ENCODE measurements at regions not wholly inside any gene's neighbourhood (a gene's known extent, or its start where the extent isn't known, plus 50 kb on each side); places are given as distances from the start of the nearest gene placed in this dataset.
"Not testable (repeated sequence)": the region's sequence is repeated elsewhere in the genome, so short reads cannot be mapped to it uniquely, and the experiment has no call there.

GRCh38 chr7:57740126-57740525 lies 290.1 kb downstream of the ZNF716 start:
- ATAC-seq (ENCODE audit: low read depth); H3K27ac Mint-ChIP-seq; H3K4me3 Mint-ChIP-seq; DNase-seq; POLR2A ChIA-PET; H3K36me3 Mint-ChIP-seq; H3K4me1 Mint-ChIP-seq; H3K9me3 Mint-ChIP-seq; H3K27me3 Mint-ChIP-seq: not testable (repeated sequence)

GRCh38 chr7:57769131-57769530 lies 319.2 kb downstream of the ZNF716 start:
- no peaks in the 10 kb centered on the region for H3K27me3 Mint-ChIP-seq
- no peak for ATAC-seq (ENCODE audit: low read depth)
- no peak for DNase-seq
- H3K4me1 Mint-ChIP-seq = no peaks in the 10 kb centered on the region
- H3K27ac Mint-ChIP-seq = no peak overlapping the region
- POLR2A ChIA-PET = no interaction called here
- no peak overlapping the region for H3K4me3 Mint-ChIP-seq
- H3K9me3 Mint-ChIP-seq = peaks cover 10% of the 10 kb centered on the region
- H3K36me3 Mint-ChIP-seq = no peaks in the 10 kb centered on the region

DNA sequence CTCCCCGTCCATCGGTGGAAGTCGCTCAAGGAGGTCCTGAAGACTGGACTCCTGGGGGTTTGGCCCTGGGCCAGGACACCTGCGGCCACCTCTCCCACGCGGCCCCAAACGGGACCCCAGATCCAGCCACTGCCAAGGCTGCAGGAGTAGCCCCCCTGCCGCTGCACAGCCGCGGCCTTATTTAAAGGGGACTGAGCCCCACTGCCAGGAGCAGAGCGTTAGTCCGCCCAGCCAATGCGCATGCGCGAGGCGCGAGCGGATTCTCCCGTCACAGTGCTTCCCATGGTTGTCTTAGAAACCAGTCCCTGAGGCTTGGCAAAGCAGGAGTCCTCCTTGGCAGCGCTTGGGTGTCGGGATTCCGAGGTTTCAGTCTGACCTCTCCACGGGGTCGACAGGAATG lies 320.0 kb downstream of the ZNF716 start:
- no peak for DNase-seq
- ATAC-seq (ENCODE audit: low read depth) = no peak
- no peaks in the 10 kb centered on the region for H3K4me1 Mint-ChIP-seq

GRCh38 chr7:57772126-57772924 lies 322.3 kb downstream of the ZNF716 start:
- Mint-ChIP-seq H3K36me3 (peaks cover 2% of the 10 kb centered on the region), H3K27me3 (no peaks in the 10 kb centered on the region), H3K4me3 (no peak overlapping the region), H3K9me3 (peaks cover 13% of the 10 kb centered on the region), H3K4me1 (no peaks in the 10 kb centered on the region), H3K27ac (no peak overlapping the region)
- POLR2A ChIA-PET = no interaction called here
- DNase-seq (no peak), ATAC-seq (ENCODE audit: low read depth) (no peak)

More for the DNA sequence above, 320.0 kb downstream of the ZNF716 start:
- POLR2A ChIA-PET = no interaction called here
- Mint-ChIP-seq H3K9me3 (peaks cover 10% of the 10 kb centered on the region), H3K27ac (no peak overlapping the region), H3K4me3 (no peak overlapping the region), H3K27me3 (no peaks in the 10 kb centered on the region), H3K36me3 (no peaks in the 10 kb centered on the region)

- DNase-seq = no peak
- ATAC-seq (ENCODE audit: low read depth) = no peak
- no peak overlapping the region for H3K27ac Mint-ChIP-seq
Measured at GRCh38 chr7:57774300-57774699, 324.3 kb downstream of the ZNF716 start.

DNA sequence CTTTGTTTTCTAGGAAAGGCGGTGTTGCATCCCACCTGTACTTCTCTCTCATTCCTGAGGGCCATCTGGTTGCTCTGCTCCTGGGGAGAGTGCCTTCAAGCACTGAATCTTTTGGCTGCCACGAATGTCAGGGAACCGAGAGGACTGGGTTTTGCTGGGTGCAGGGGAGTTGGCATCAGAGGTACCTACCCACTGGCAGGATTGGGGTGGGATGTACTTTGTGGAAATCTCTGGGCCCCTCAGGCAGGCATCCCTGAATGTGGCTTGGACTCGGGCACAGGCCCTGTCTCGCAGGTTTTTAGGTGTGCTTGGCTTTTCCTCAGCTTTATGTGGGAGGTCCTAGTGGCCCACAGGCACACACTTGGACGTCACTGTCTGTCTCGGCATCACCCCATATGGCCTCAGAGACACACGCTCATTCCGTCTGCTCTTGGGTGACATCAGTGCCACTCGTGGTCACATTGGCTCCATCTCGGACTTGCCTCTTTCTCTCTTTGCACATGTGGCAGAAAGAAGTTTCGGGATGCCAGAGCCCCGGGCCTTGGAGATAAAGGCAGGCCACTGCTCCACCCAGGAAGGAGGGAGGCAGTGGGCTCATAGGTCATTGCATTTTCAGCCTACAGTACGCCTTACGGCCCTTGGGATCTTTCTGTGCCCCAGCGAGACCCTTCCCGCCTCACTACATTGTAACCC lies 325.6 kb downstream of the ZNF716 start:
- peaks cover 19% of the 10 kb centered on the region for H3K9me3 Mint-ChIP-seq
- DNase-seq (no peak), ATAC-seq (ENCODE audit: low read depth) (no peak)
- no peaks in the 10 kb centered on the region for H3K4me1 Mint-ChIP-seq
- no peak overlapping the region for H3K27ac Mint-ChIP-seq
- POLR2A ChIA-PET = no interaction called here
- no peak overlapping the region for H3K4me3 Mint-ChIP-seq
- no peaks in the 10 kb centered on the region for H3K27me3 Mint-ChIP-seq
- peaks cover 2% of the 10 kb centered on the region for H3K36me3 Mint-ChIP-seq

More at GRCh38 chr7:57774300-57774699, 324.3 kb downstream of the ZNF716 start:
- no peaks in the 10 kb centered on the region for H3K4me1 Mint-ChIP-seq
- H3K36me3 Mint-ChIP-seq = peaks cover 2% of the 10 kb centered on the region
- peaks cover 16% of the 10 kb centered on the region for H3K9me3 Mint-ChIP-seq
- no peak overlapping the region for H3K4me3 Mint-ChIP-seq
- POLR2A ChIA-PET = no interaction called here
- no peaks in the 10 kb centered on the region for H3K27me3 Mint-ChIP-seq

DNA sequence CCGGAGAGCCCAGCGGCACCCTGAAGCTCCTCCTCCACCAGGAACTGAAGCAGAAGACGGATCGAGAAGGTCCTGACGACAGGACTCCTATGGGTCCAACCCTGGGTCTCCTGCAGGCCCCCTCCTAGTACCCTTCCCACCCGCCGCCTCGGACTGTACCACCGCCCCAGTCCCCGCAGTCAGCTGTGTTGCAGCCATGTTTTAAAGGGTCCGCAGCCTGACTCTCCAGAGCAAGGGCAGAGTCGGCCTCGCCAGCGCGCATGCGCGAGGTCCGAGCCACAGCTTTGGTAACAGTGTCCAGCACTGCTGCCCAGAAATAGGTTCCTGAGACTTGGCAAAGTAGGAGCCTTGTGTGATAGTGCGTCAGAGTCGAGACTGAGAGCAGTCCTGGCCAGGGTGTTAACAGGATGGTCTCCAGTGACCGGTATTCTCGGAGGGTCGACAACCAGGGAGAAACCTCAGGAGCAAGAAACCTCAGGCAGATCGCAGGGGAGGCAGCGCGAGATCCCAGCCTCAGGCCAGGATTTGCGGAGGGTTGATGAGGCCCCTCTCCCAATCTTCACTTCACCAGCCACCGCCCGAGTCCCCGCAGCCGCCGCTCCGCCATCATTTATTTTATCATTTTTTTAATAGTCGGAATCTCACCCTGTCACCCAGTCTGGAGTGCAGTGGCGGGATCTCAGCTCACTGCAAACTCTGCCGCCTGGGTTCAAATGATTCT lies 326.3 kb downstream of the ZNF716 start:
- H3K27me3 Mint-ChIP-seq; H3K36me3 Mint-ChIP-seq; H3K4me1 Mint-ChIP-seq; POLR2A ChIA-PET; ATAC-seq (ENCODE audit: low read depth); H3K27ac Mint-ChIP-seq; H3K4me3 Mint-ChIP-seq; DNase-seq: not testable (repeated sequence)
- H3K9me3 Mint-ChIP-seq = peaks cover 16% of the 10 kb centered on the region

GRCh38 chr7:57789130-57789529 lies 339.2 kb downstream of the ZNF716 start:
- H3K27ac Mint-ChIP-seq = no peak overlapping the region
- DNase-seq (no peak), ATAC-seq (ENCODE audit: low read depth) (no peak)
- H3K4me1 Mint-ChIP-seq = no peaks in the 10 kb centered on the region
- H3K4me3 Mint-ChIP-seq = no peak overlapping the region
- peaks cover 9% of the 10 kb centered on the region for H3K9me3 Mint-ChIP-seq
- POLR2A ChIA-PET = no interaction called here
- no peaks in the 10 kb centered on the region for H3K27me3 Mint-ChIP-seq
- no peaks in the 10 kb centered on the region for H3K36me3 Mint-ChIP-seq

DNA sequence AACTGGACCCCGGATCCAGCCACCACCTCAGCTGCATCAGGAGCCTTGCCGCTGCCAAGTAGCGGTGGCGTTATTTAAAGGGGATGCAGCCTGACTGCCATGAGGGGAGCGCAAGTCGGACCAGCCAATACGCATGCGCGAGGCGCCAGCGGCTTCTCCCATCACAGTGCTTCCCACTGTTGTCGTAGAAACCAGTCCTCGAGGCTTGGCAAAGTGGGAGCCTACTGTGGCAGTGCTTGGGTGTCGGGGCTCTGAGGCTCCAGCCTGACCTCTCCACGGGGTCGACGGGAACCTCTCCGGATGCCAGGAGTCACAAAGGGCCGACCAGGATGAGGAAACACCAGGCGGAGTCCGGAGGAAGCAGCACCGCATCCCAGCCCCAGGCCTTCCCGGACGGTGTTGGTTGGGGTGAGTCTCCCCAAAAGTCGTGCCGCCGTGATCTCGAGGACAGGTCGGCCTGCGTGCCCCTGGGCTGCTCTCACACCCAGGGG lies 369.6 kb downstream of the ZNF716 start:
- Mint-ChIP-seq H3K27ac (no peak overlapping the region), H3K4me1 (no peaks in the 10 kb centered on the region), H3K27me3 (no peaks in the 10 kb centered on the region), H3K4me3 (no peak overlapping the region), H3K36me3 (no peaks in the 10 kb centered on the region), H3K9me3 (peaks cover 12% of the 10 kb centered on the region)
- POLR2A ChIA-PET = no interaction called here
- DNase-seq (no peak), ATAC-seq (ENCODE audit: low read depth) (no peak)

DNA sequence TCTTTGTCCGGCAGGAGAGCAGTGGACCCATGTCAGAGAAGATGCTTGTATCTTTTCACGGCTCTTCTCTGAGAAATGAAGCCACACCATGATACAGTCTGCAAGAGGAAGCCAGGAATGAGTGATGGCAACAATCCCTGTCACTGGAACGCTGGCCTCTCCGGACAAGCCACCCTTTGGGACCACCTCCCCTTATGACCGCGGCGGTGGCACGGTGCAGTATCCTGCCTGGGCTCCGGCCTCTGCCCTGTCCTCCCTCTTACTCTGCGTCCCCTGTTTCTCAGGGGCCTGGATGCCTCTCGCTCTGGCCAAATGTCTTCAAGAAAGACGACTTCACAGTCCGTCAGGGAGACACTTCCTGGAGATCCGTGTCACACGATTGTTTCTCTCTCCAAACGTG lies 370.5 kb downstream of the ZNF716 start:
- Mint-ChIP-seq H3K27me3 (no peaks in the 10 kb centered on the region), H3K9me3 (peaks cover 12% of the 10 kb centered on the region)
- DNase-seq = no peak

DNA sequence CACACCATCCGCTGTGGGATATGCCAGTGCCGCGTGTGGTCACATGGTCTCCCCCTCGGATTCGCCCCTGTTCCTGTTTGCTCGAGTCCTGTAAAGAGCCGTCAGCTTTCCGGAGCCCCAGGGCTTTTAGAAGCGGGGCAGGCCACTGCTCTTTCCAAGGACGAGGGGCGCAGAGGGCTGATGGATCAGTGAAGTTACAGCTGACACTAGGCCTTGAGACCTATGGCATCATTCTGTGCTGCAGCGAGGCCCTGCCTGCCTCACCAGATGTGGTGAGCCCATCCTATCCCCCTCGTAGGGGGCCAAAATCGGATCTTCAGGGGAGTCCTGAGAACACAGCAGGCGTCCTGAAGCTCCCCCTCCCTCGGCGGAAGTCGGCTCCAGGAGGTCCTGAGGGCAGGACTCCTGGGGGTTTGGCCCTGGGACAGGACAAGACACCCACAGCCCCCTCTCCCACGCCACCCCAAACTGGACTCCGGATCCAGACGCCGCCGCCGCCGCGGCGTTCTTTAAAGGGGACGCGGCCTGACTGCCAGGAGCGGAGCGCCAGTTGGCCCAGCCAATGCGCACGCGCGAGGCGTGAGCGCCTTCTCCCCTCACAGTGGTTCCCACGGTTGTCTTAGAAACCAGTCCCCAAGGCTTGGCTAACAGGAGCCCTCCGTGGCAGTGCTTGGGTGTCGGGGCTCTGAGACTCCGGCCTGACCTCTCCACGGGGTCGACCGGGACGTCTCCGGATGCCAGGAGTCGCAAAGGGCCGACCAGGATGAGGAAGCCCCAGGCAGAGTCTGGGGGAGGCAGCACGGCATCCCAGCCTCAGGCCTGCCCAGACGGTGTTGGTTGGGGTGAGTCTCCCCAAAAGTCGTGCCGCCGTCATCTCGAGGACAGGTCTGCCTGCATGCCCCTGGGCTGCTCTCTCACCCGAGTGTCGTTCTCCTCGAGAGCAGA lies 371.7 kb downstream of the ZNF716 start:
- H3K27me3 Mint-ChIP-seq = no peaks in the 10 kb centered on the region
- POLR2A ChIA-PET = no interaction called here
- no peaks in the 10 kb centered on the region for H3K36me3 Mint-ChIP-seq
- H3K9me3 Mint-ChIP-seq = peaks cover 12% of the 10 kb centered on the region
- no peak overlapping the region for H3K4me3 Mint-ChIP-seq
- H3K27ac Mint-ChIP-seq = no peak overlapping the region
- H3K4me1 Mint-ChIP-seq = no peaks in the 10 kb centered on the region
- DNase-seq (no peak), ATAC-seq (ENCODE audit: low read depth) (no peak)

More for the DNA sequence above, 370.5 kb downstream of the ZNF716 start:
- H3K36me3 Mint-ChIP-seq = no peaks in the 10 kb centered on the region
- ATAC-seq (ENCODE audit: low read depth) = no peak
- POLR2A ChIA-PET = no interaction called here
- no peak overlapping the region for H3K27ac Mint-ChIP-seq
- no peaks in the 10 kb centered on the region for H3K4me1 Mint-ChIP-seq
- no peak overlapping the region for H3K4me3 Mint-ChIP-seq

DNA sequence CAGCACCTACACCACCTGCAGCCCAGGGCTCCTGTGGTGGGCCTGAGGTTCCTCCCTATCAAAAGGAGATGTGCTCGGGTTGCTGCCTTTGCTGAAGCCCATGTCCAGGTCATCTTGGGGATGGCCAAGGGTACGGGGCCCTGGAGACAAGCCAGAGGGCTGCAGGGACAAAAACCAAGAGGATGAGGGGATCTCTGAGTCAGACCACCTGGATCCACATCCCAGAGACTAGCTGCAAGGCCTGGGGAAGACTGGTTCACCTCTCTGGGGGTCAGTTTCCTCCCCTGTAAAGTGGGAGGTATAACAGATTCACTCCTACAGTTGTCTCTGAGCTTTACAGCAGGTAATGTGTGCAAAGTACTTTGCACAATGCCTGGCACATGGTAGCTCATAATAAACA lies 376.6 kb downstream of the ZNF716 start:
- H3K4me1 Mint-ChIP-seq; DNase-seq; H3K27ac Mint-ChIP-seq; H3K9me3 Mint-ChIP-seq; H3K27me3 Mint-ChIP-seq; ATAC-seq (ENCODE audit: low read depth); H3K4me3 Mint-ChIP-seq; H3K36me3 Mint-ChIP-seq; POLR2A ChIA-PET: not testable (repeated sequence)

DNA sequence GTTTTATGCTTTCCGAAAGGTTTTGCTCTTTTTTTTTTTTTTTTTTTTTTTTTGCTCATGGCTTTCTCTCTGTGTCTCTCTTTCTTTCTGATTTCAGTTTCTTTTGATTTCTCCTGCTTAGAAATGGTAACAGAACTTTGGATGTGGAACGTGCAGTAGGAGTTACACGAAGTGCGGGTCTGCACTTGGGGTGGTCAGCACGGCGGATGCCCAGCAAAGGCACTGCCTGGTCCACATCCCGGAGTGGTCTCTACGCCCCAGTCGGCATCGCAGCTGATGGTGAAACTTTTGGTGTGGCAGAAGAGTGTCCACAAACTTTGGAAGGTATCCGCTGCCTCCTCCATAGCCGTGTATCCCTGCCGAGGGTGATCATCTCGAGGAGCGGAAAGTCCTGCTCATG lies 385.2 kb downstream of the ZNF716 start:
- POLR2A ChIA-PET; H3K36me3 Mint-ChIP-seq; DNase-seq; ATAC-seq (ENCODE audit: low read depth); H3K27me3 Mint-ChIP-seq; H3K4me1 Mint-ChIP-seq; H3K27ac Mint-ChIP-seq; H3K4me3 Mint-ChIP-seq; H3K9me3 Mint-ChIP-seq: not testable (repeated sequence)

Data from activated naive CD8-positive, alpha-beta T cell treated with anti-CD3 and anti-CD28 coated beads, Interleukin-2, amount 10 ng/mL, durations not matched to agents 7 days and 5 days (primary cell).